HEK293 (cell line): ENCODE measurements at regions not wholly inside any gene's neighbourhood (a gene's known extent, or its start where the extent isn't known, plus 50 kb on each side); places are given as distances from the start of the nearest gene placed in this dataset.

Source experiments
- CTCF ChIP-seq: fragments of 450-650 bp; formaldehyde crosslinking; IDR thresholded peaks from 2 replicates; pipeline ENCODE4 v1.5.1; 2016; ENCODE audit warnings: missing biosample characterization, missing genetic modification characterization
- PATZ1 ChIP-seq: fragments of 450-650 bp; formaldehyde crosslinking; IDR thresholded peaks from 2 replicates; pipeline ENCODE4 v1.5.1; 2016; ENCODE audit warnings: missing biosample characterization, missing genetic modification characterization
- SETDB1 ChIP-seq: IDR thresholded peaks from one replicate; pipeline ENCODE4 v1.6.1; 2017; ENCODE audit warnings: mild to moderate bottlenecking, low read length, moderate library complexity, mixed read lengths; ENCODE audit not compliant: insufficient read length
- ZBTB17 ChIP-seq: fragments of 450-650 bp; formaldehyde crosslinking; IDR thresholded peaks from 2 replicates; pipeline ENCODE4 v1.5.1; 2016; ENCODE audit warnings: missing biosample characterization, missing genetic modification characterization
- ZNF138 ChIP-seq: fragments of 450-650 bp; formaldehyde crosslinking; IDR thresholded peaks from 2 replicates; pipeline ENCODE4 v1.5.1; 2016; ENCODE audit warnings: missing biosample characterization, missing genetic modification characterization, borderline replicate concordance
- ZNF423 ChIP-seq: fragments of 450-650 bp; formaldehyde crosslinking; IDR thresholded peaks from 2 replicates; pipeline ENCODE4 v1.5.1; 2016; ENCODE audit warnings: missing biosample characterization, missing genetic modification characterization
- ZNF580 ChIP-seq: fragments of 450-650 bp; formaldehyde crosslinking; IDR thresholded peaks from 2 replicates; pipeline ENCODE4 v1.5.1; 2016; ENCODE audit warnings: missing biosample characterization, missing genetic modification characterization
- ZNF777 ChIP-seq: fragments of 450-650 bp; formaldehyde crosslinking; IDR thresholded peaks from 2 replicates; pipeline ENCODE4 v1.5.1; 2017; ENCODE audit warnings: missing biosample characterization, missing genetic modification characterization, borderline replicate concordance

GRCh38 chr7:149682038-149682437 is 91.3 kb downstream of the ZNF467 start:
- no peak for TF ChIP-seq ZBTB17
- no peak for TF ChIP-seq SETDB1
- TF ChIP-seq CTCF (tag by site-specific recombination): no peak
- TF ChIP-seq ZNF580: no peak
- TF ChIP-seq ZNF777 (tag by site-specific recombination): no peak
- no peak for TF ChIP-seq ZNF423 (tag by site-specific recombination)
- TF ChIP-seq PATZ1 (tag by site-specific recombination): no peak
- TF ChIP-seq ZNF138 (tag by site-specific recombination): no peak
